ENCODE measurements at regions not wholly inside any gene's neighbourhood (a gene's known extent, or its start where the extent isn't known, plus 50 kb on each side); places are given as distances from the start of the nearest gene placed in this dataset.

DNA sequence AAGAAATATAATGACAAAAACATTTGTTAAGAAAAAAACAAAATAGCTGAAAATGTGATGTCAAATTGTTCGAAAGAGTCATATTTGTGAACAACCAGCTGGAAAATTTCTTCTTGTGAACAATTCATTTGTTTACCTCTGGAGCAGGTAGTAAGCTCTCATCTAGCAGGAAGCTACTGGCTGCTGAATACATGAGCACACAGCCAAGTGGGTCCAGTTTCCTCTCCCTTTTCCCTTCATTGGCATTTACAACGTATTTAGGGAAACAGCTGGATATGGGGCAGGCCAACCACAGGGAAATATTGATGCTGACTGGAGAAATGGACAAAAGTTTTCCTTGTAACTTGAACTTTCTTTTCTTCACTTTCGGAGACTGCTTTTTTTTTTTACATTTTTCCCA, 1354.7 kb upstream of the EPHA6 start:
- TF ChIP-seq, protein P1, sequence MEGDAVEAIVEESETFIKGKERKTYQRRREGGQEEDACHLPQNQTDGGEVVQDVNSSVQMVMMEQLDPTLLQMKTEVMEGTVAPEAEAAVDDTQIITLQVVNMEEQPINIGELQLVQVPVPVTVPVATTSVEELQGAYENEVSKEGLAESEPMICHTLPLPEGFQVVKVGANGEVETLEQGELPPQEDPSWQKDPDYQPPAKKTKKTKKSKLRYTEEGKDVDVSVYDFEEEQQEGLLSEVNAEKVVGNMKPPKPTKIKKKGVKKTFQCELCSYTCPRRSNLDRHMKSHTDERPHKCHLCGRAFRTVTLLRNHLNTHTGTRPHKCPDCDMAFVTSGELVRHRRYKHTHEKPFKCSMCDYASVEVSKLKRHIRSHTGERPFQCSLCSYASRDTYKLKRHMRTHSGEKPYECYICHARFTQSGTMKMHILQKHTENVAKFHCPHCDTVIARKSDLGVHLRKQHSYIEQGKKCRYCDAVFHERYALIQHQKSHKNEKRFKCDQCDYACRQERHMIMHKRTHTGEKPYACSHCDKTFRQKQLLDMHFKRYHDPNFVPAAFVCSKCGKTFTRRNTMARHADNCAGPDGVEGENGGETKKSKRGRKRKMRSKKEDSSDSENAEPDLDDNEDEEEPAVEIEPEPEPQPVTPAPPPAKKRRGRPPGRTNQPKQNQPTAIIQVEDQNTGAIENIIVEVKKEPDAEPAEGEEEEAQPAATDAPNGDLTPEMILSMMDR (IDR thresholded peaks at IDR 0.05; ENCODE audit: low read depth, low read length) = no peak
- no peak for DNase-seq
- H3K9me3 ChIP-seq (ENCODE audit: severe bottlenecking) = no peaks in the 10 kb centered on the region
- peaks cover 30% of the 10 kb centered on the region for H3K27me3 ChIP-seq (ENCODE audit: insufficient read depth, low read depth, severe bottlenecking)
- H3K4me3 ChIP-seq (ENCODE audit: low read depth, low read length) = no peak overlapping the region
- H3K27ac ChIP-seq = no peak overlapping the region
- no peaks in the 10 kb centered on the region for H3K36me3 ChIP-seq

DNA sequence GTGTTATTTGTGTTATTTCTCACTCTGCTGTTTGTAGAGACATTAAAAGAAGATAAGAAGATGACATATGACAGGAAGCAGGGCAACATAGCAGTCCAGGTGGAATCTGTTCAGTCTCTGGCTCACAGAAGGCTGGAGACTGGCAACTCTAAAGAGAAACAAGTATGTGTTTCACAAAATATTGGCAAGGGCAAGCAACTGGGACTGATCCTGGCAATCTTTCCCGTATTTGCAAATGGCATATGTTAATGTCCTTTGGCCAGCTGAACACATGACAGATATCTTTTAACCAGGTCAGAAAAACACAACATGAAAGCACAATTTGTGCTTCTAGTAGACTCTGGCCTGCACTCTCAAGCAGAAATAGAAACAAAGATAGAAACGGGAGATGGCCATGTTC, 1354.1 kb upstream of the EPHA6 start:
- H3K9me3 ChIP-seq (ENCODE audit: severe bottlenecking) = no peaks in the 10 kb centered on the region
- peaks cover 32% of the 10 kb centered on the region for H3K27me3 ChIP-seq (ENCODE audit: insufficient read depth, low read depth, severe bottlenecking)
- H3K27ac ChIP-seq = no peak overlapping the region
- H3K36me3 ChIP-seq = no peaks in the 10 kb centered on the region
- H3K4me3 ChIP-seq (ENCODE audit: low read depth, low read length) = no peak overlapping the region
- TF ChIP-seq, protein P1 (IDR thresholded peaks at IDR 0.05; ENCODE audit: low read depth, low read length) = no peak
- no peak for DNase-seq

DNA sequence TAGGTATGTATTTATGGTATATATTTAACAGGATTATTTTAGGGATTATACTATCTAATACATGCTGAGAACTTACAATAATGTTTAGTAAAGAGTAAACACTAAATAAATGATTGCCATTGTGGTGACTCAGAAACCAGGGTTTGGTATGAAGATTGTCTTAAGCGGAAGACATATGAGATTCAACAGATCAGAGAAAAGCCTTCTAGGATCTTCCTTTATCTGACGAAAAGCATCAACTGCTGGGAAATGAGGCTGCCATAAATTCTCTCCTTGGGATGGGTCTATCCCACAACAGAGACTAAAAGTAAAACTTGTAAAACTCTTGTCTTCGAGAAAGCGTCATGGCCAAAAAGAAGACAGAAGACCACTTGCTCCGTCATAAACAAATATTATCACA, 1352.2 kb upstream of the EPHA6 start:
- Histone ChIP-seq H3K27me3 (ENCODE audit: insufficient read depth, low read depth, severe bottlenecking) (peaks cover 41% of the 10 kb centered on the region), H3K36me3 (no peaks in the 10 kb centered on the region), H3K27ac (no peak overlapping the region), H3K9me3 (ENCODE audit: severe bottlenecking) (no peaks in the 10 kb centered on the region), H3K4me3 (ENCODE audit: low read depth, low read length) (no peak overlapping the region)
- TF ChIP-seq, protein P1 (IDR thresholded peaks at IDR 0.05; ENCODE audit: low read depth, low read length) = no peak
- no peak for DNase-seq

DNA sequence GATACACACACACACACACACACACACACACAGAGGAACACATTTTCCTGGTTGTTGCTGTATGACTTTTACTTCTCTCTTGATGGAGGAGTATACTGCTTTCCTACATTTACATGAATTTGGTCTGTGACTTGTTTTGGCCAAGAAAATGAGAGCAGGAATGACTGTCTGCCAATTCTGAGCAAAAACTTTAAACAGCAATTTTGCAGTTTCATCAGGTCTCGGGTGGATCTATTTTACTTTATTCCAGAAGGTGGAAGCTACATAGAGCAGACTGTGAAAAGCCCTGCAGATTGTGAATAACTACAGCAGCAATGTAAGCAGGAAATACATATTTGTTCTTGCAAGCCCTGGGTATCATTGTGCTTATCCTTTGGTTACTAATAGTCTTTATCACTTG, 1350.0 kb upstream of the EPHA6 start:
- no peak for DNase-seq
- Histone ChIP-seq H3K27me3 (ENCODE audit: insufficient read depth, low read depth, severe bottlenecking) (peaks cover 27% of the 10 kb centered on the region), H3K9me3 (ENCODE audit: severe bottlenecking) (no peaks in the 10 kb centered on the region), H3K4me3 (ENCODE audit: low read depth, low read length) (no peak overlapping the region), H3K36me3 (no peaks in the 10 kb centered on the region), H3K27ac (no peak overlapping the region)
- TF ChIP-seq, protein P1 (IDR thresholded peaks at IDR 0.05; ENCODE audit: low read depth, low read length) = no peak

DNA sequence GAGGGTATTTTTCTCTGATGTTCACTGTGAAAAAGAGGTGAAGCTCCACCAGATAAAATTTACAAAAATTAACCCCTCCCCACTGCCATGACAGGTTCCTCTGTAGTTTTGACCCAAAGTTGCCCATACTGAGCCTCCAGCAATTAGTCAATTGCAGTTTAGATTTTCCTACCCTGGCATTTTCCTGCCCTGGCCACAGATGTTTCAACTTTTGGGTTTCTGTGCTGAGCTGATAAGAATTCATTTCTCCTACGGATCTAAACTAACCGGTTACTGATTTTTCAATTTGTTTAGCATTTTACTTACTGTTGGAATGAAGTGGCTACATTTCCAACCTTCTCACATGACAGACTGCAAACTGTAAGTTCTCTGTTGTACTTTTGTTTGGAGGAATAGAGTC, 1346.1 kb upstream of the EPHA6 start:
- Histone ChIP-seq H3K36me3 (no peaks in the 10 kb centered on the region), H3K4me3 (ENCODE audit: low read depth, low read length) (no peak overlapping the region), H3K27me3 (ENCODE audit: insufficient read depth, low read depth, severe bottlenecking) (peaks cover 14% of the 10 kb centered on the region), H3K9me3 (ENCODE audit: severe bottlenecking) (no peaks in the 10 kb centered on the region), H3K27ac (no peak overlapping the region)
- no peak for DNase-seq
- TF ChIP-seq, protein P1 (IDR thresholded peaks at IDR 0.05; ENCODE audit: low read depth, low read length) = no peak

DNA sequence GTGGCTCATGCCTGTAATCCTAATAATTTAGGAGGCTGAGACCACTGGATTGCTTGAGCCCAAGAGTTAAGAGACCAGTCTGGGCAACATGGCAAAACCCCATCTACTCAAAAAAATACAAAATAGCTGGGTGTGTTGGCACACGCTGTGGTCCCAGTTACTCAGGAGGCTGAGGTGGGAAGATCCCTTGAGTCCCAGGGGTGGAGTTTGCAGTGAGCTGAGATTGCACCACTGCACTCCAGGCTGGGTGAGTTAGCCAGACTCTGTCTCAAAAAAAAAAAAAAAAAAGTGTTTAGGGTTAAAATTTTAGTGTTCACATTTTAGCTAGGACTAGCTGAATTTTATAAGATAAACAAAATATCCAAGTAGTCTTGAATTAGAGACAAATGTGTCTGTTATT, 1340.1 kb upstream of the EPHA6 start:
- H3K27me3 ChIP-seq (ENCODE audit: insufficient read depth, low read depth, severe bottlenecking) = peaks cover 6% of the 10 kb centered on the region
- H3K27ac ChIP-seq = no peak overlapping the region
- DNase-seq = no peak
- H3K9me3 ChIP-seq (ENCODE audit: severe bottlenecking) = no peaks in the 10 kb centered on the region
- no peaks in the 10 kb centered on the region for H3K36me3 ChIP-seq
- TF ChIP-seq, protein P1 (IDR thresholded peaks at IDR 0.05; ENCODE audit: low read depth, low read length) = no peak
- no peak overlapping the region for H3K4me3 ChIP-seq (ENCODE audit: low read depth, low read length)
